SK-N-SH (cell line): ENCODE measurements at regions not wholly inside any gene's neighbourhood (a gene's known extent, or its start where the extent isn't known, plus 50 kb on each side); places are given as distances from the start of the nearest gene placed in this dataset.

Experiments used
- EP300 ChIP-seq, 2 experiments: IDR thresholded peaks; 2 replicates each; pipeline versions ENCODE4 v1.4.0 to v1.6.1; 2012; ENCODE audit warnings: borderline replicate concordance in 1 of 2, low read depth in 1 of 2, low read length in 1 of 2
- EZH2phosphoT487 ChIP-seq: fragments of 200-600 bp; sonication (generic); IDR thresholded peaks from 2 replicates; pipeline ENCODE4 v1.6.1; 2017; ENCODE audit warnings: low read depth, mixed run types, mild to moderate bottlenecking, antibody characterized with exemption, moderate library complexity, borderline replicate concordance
- MXI1 ChIP-seq: IDR thresholded peaks from 2 replicates; pipeline ENCODE4 v1.6.1; 2012; ENCODE audit warnings: mild to moderate bottlenecking, low read depth, low read length, improper control_type of control experiment
- NRF1 ChIP-seq: IDR thresholded peaks from 2 replicates; pipeline ENCODE4 v1.6.1; 2012; ENCODE audit warnings: low read depth, mild to moderate bottlenecking, low read length
- RAD21 ChIP-seq: IDR thresholded peaks from 2 replicates; pipeline ENCODE4 v1.6.1; 2012; ENCODE audit warnings: mild to moderate bottlenecking, low read length
- SMC3 ChIP-seq: IDR thresholded peaks from 2 replicates; pipeline ENCODE4 v1.6.1; 2012; ENCODE audit warnings: low read depth, low read length, improper control_type of control experiment
- TEAD4 ChIP-seq: IDR thresholded peaks from 2 replicates; pipeline ENCODE4 v1.4.0; 2012; ENCODE audit warnings: mild to moderate bottlenecking, borderline replicate concordance; ENCODE audit not compliant: insufficient read depth
- YY1 ChIP-seq: IDR thresholded peaks from 2 replicates; pipeline ENCODE4 v1.4.0; 2012; ENCODE audit warnings: low read depth, mild to moderate bottlenecking
- TF ChIP-seq, protein P1 (sequence below): fragments of 200-600 bp; sonication (generic); IDR thresholded peaks from 2 replicates; pipeline ENCODE4 v1.6.1; 2017; ENCODE audit warnings: antibody characterized with exemption, mild to moderate bottlenecking, moderate library complexity
- TF ChIP-seq, protein P2 (sequence below): IDR thresholded peaks from 2 replicates; pipeline ENCODE4 v1.4.0; 2012; ENCODE audit warnings: low read depth

DNA sequence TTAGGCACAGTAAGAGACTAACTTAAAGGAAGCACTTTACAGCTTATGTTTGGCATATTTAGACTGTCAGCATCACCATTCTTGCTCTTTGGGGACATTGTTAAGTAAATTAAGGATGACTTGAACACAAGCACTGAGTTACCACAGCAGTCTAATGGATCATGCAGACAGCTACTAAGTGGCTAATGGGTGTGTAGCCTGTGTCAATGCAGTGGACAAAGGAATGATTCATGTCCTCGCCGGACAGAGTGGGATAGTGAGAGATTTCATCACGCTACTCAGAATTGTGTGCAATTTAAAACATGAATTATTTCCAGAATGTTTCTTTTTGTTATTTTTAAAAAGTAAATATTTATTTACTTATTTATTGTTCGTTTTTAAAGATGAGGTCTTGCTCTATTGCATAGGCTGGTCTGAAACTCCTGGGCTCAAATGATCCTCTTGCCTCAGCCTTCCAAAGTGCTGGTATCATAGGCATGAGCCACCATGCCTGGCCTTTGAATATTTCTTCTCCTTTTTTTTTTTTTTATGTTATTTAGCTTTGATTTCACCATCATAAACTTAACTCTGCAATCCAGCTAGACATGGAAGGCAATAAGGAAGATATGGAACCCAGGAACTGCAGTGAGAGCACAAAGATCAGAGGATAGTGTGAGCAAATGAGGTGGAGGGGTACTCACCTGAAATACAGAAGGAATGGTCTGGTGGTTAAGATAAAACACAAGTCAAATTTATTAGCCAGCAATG, 53.0 kb upstream of the KLF4 start:
- TF ChIP-seq, protein P1, sequence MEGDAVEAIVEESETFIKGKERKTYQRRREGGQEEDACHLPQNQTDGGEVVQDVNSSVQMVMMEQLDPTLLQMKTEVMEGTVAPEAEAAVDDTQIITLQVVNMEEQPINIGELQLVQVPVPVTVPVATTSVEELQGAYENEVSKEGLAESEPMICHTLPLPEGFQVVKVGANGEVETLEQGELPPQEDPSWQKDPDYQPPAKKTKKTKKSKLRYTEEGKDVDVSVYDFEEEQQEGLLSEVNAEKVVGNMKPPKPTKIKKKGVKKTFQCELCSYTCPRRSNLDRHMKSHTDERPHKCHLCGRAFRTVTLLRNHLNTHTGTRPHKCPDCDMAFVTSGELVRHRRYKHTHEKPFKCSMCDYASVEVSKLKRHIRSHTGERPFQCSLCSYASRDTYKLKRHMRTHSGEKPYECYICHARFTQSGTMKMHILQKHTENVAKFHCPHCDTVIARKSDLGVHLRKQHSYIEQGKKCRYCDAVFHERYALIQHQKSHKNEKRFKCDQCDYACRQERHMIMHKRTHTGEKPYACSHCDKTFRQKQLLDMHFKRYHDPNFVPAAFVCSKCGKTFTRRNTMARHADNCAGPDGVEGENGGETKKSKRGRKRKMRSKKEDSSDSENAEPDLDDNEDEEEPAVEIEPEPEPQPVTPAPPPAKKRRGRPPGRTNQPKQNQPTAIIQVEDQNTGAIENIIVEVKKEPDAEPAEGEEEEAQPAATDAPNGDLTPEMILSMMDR = no peak
- TF ChIP-seq, protein P2, sequence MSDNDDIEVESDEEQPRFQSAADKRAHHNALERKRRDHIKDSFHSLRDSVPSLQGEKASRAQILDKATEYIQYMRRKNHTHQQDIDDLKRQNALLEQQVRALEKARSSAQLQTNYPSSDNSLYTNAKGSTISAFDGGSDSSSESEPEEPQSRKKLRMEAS = no peak
- TF ChIP-seq EP300 (IDR thresholded peaks at IDR 0.05; ENCODE audit: borderline replicate concordance in 1 of 2, low read depth in 1 of 2, low read length in 1 of 2) = no peak
- no peak for TF ChIP-seq TEAD4
- TF ChIP-seq RAD21 = no peak
- TF ChIP-seq MXI1 = no peak
- no peak for TF ChIP-seq SMC3
- TF ChIP-seq YY1 = no peak
- no peak for TF ChIP-seq EZH2phosphoT487
- no peak for TF ChIP-seq NRF1
